ENCODE measurements at regions not wholly inside any gene's neighbourhood (a gene's known extent, or its start where the extent isn't known, plus 50 kb on each side); places are given as distances from the start of the nearest gene placed in this dataset.

DNA sequence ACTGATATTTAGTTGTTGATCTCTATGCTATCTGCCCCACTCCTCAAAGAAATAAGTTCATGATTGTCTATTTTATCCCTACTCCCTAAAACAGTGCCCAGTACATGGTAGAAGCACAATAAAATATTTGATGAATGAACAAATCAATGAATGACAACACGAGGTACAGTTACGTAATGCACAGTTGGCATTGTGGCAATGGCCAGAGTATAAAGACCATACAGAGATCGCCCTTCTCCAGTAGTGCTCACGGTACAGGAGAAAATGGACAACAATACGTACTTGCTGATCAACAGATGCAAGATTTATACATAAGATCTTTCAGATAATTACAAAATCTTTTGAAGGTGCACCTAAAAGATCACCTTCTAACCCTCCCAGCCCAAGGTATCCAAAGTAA is 225.4 kb downstream of the KLF12 start:
- TF ChIP-seq TAF1 (IDR thresholded peaks at IDR 0.05; ENCODE audit: borderline replicate concordance, insufficient read depth, low read length) (no peak), FOXP2 (optimal IDR thresholded peaks at IDR 0.05; ENCODE audit: borderline replicate concordance, extremely low read depth, extremely low read length, insufficient read depth) (no peak), SIN3A (IDR thresholded peaks at IDR 0.05; ENCODE audit: borderline replicate concordance, insufficient read depth, low read length) (no peak), POLR2AphosphoS5 (IDR thresholded peaks at IDR 0.05; ENCODE audit: low read depth, low read length) (no peak)
- TF ChIP-seq, protein P1, sequence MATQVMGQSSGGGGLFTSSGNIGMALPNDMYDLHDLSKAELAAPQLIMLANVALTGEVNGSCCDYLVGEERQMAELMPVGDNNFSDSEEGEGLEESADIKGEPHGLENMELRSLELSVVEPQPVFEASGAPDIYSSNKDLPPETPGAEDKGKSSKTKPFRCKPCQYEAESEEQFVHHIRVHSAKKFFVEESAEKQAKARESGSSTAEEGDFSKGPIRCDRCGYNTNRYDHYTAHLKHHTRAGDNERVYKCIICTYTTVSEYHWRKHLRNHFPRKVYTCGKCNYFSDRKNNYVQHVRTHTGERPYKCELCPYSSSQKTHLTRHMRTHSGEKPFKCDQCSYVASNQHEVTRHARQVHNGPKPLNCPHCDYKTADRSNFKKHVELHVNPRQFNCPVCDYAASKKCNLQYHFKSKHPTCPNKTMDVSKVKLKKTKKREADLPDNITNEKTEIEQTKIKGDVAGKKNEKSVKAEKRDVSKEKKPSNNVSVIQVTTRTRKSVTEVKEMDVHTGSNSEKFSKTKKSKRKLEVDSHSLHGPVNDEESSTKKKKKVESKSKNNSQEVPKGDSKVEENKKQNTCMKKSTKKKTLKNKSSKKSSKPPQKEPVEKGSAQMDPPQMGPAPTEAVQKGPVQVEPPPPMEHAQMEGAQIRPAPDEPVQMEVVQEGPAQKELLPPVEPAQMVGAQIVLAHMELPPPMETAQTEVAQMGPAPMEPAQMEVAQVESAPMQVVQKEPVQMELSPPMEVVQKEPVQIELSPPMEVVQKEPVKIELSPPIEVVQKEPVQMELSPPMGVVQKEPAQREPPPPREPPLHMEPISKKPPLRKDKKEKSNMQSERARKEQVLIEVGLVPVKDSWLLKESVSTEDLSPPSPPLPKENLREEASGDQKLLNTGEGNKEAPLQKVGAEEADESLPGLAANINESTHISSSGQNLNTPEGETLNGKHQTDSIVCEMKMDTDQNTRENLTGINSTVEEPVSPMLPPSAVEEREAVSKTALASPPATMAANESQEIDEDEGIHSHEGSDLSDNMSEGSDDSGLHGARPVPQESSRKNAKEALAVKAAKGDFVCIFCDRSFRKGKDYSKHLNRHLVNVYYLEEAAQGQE (IDR thresholded peaks at IDR 0.05; ENCODE audit: insufficient read depth in 1 of 2, low read depth in 2 of 2, low read length in 2 of 2): no peak

DNA sequence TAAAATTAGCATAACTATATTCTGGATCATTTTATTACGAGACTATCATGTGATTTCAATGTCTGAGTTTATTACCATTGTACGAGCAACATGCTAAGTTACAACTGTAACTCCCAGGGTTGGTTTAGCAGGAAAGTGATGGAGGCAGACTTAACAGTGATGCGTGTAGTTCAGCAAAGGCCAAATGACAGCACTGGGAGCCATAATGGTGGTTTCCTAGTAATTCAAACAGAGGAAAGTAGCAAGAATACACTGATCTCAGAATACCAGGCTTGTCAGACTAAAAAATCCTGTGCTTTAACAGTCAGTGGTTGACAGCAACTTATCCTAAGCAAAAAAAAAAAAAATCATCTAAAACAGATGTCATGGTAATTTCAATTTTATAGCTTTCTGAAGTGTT is 229.6 kb downstream of the KLF12 start:
- no peak for TF ChIP-seq TAF1 (IDR thresholded peaks at IDR 0.05; ENCODE audit: borderline replicate concordance, insufficient read depth, low read length)
- TF ChIP-seq SIN3A (IDR thresholded peaks at IDR 0.05; ENCODE audit: borderline replicate concordance, insufficient read depth, low read length): no peak
- no peak for TF ChIP-seq FOXP2 (optimal IDR thresholded peaks at IDR 0.05; ENCODE audit: borderline replicate concordance, extremely low read depth, extremely low read length, insufficient read depth)

DNA sequence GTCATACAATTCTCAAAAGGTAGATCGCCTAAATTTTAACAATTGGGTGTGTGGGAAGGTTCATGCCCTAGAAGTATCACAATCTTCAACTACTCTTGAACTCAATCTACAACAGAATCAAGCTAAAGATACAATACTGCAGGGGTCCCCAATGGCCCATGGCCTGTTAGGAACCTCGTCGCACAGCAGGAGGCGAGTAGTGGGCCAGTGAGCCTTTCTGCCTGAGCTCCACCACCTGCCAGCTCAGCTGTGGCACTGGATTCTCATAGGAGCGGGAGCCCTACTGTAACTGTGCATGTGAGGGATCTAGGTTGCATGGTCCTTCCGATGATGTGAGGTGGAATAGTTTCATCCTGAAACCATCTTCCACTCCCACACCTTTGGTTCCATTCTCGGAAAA is 230.6 kb downstream of the KLF12 start:
- no peak for TF ChIP-seq SIN3A (IDR thresholded peaks at IDR 0.05; ENCODE audit: borderline replicate concordance, insufficient read depth, low read length)
- TF ChIP-seq POLR2AphosphoS5 (IDR thresholded peaks at IDR 0.05; ENCODE audit: low read depth, low read length): no peak
- no peak for TF ChIP-seq FOXP2 (optimal IDR thresholded peaks at IDR 0.05; ENCODE audit: borderline replicate concordance, extremely low read depth, extremely low read length, insufficient read depth)
- TF ChIP-seq TAF1 (IDR thresholded peaks at IDR 0.05; ENCODE audit: borderline replicate concordance, insufficient read depth, low read length): no peak
- TF ChIP-seq, protein P1 (IDR thresholded peaks at IDR 0.05; ENCODE audit: insufficient read depth in 1 of 2, low read depth in 2 of 2, low read length in 2 of 2): no peak

DNA sequence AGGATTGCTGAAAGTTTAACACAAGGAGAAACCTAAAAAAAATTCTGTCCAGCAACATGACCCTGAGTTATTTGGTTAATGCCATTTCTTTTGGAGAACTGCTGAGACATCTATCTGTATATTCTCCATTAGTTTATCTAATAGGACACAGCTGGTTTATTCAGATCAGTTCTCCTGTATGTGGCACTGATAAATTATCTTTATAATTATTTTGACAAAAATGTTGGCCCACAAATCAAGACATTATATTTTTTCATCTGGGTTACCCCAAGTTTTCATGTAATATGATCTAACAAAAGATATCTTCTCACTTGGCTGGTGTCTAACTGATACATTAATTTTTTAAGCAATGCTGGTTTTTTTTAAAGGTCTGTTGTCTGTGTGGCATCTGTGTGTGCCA is 231.4 kb downstream of the KLF12 start:
- TF ChIP-seq POLR2AphosphoS5 (IDR thresholded peaks at IDR 0.05; ENCODE audit: low read depth, low read length) (no peak), SIN3A (IDR thresholded peaks at IDR 0.05; ENCODE audit: borderline replicate concordance, insufficient read depth, low read length) (no peak), TAF1 (IDR thresholded peaks at IDR 0.05; ENCODE audit: borderline replicate concordance, insufficient read depth, low read length) (no peak), FOXP2 (optimal IDR thresholded peaks at IDR 0.05; ENCODE audit: borderline replicate concordance, extremely low read depth, extremely low read length, insufficient read depth) (no peak)
- TF ChIP-seq, protein P1 (IDR thresholded peaks at IDR 0.05; ENCODE audit: insufficient read depth in 1 of 2, low read depth in 2 of 2, low read length in 2 of 2): no peak

DNA sequence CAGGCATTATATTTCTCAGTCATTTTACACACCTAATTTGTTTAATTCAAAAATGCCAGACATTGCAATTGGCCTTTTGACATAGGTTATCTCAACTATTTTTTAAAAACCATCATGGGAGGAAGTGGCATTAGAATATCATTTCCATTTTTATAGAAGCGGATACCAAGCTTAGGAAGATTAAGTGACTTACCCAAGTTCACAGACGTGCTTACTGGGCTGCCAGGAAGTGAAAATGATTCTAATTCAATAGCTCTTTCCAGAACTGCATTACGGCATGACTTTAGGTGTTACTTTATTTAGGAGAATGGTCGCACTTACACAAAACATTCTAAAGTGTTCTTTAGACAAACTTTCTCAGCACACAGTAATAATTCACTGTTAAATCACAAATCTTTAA is 231.9 kb downstream of the KLF12 start:
- TF ChIP-seq TAF1 (IDR thresholded peaks at IDR 0.05; ENCODE audit: borderline replicate concordance, insufficient read depth, low read length) (no peak), SIN3A (IDR thresholded peaks at IDR 0.05; ENCODE audit: borderline replicate concordance, insufficient read depth, low read length) (no peak), FOXP2 (optimal IDR thresholded peaks at IDR 0.05; ENCODE audit: borderline replicate concordance, extremely low read depth, extremely low read length, insufficient read depth) (no peak), POLR2AphosphoS5 (IDR thresholded peaks at IDR 0.05; ENCODE audit: low read depth, low read length) (no peak)
- TF ChIP-seq, protein P1 (IDR thresholded peaks at IDR 0.05; ENCODE audit: insufficient read depth in 1 of 2, low read depth in 2 of 2, low read length in 2 of 2): no peak

All from PFSK-1 (cell line).